SKM-1 treated with dmso at 0.1 percent for 144 hours (cell line): ENCODE measurements at regions not wholly inside any gene's neighbourhood (a gene's known extent, or its start where the extent isn't known, plus 50 kb on each side); places are given as distances from the start of the nearest gene placed in this dataset.
A peak's percentile ranks its signal among the peaks of the same experiment; 100 is the strongest.
"Not testable (repeated sequence)": the region's sequence is repeated elsewhere in the genome, so short reads cannot be mapped to it uniquely, and the experiment has no call there.

ENCODE experiments used
- DNase-seq: peaks from one replicate; lab custom pipeline; 2025; ENCODE audit not compliant: unreplicated experiment; lab: John Stamatoyannopoulos, UW

DNA sequence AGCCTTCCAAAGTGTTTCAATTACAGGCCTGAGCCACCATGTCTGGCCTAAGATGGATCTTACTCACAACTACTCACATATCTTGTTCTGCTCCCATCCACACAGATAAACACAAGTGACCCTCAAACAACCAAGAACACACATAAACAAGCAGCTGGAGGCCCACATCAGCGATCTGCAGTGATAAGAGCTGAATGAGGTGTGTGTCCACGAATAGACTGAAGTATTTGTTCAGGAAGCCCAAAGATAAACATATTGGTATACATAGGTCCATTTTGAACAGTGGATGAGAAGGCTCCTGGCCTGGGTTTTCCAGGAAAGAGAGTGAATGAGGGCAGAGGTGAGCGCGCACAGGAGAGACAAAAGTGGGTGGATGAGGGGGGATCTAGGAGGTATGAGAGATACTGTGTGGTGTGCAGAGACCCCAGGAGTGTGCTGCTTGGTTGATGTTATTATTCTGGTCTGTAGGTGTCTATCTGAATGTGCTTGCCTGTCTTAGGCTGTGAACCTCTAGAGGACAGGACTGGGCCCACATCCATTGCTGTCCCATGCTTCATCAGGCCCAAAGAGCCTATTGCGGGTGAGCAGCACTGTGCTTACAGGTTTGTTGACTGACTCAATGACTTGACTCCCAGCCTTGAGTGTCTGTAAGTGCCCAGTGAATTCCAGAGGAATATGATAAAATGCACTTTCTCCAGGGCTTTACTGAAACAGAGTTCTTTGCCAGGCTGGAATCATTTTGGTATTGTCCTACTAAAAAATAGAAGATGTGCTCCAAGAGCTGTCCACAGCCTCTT, 79.9 kb upstream of the ATP1A1 start:
- no peak for DNase-seq

GRCh38 chr1:116297495-116298212, 75.4 kb upstream of the ATP1A1 start:
- DNase-seq, result no peak

- DNase-seq, result not testable (repeated sequence)
Observed at GRCh38 chr1:116298213-116298579, 74.8 kb upstream of the ATP1A1 start.

DNA sequence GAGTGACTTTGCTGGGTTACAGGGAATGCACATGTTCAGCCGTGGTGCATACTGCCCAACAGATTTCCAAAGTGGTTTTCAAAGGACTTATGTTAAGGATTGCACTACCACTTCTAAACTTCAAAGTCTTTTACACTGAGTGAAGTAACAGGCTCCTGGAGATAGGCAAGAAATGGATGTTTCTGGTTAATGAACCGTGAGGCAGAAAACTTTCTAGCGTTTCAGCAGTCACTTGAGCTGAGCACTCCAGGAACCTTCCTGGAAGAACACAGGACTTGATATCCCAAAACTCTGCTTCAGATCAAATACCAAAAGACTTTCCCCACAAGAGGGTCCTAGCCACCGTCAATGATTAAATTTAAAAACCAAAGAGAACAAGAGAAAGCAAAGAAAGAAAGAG, 74.3 kb upstream of the ATP1A1 start:
- no peak for DNase-seq

- DNase-seq, result no peak
Observed at GRCh38 chr1:116299248-116299647, 73.8 kb upstream of the ATP1A1 start.

GRCh38 chr1:116302281-116302680, 70.8 kb upstream of the ATP1A1 start:
- no peak for DNase-seq

DNA sequence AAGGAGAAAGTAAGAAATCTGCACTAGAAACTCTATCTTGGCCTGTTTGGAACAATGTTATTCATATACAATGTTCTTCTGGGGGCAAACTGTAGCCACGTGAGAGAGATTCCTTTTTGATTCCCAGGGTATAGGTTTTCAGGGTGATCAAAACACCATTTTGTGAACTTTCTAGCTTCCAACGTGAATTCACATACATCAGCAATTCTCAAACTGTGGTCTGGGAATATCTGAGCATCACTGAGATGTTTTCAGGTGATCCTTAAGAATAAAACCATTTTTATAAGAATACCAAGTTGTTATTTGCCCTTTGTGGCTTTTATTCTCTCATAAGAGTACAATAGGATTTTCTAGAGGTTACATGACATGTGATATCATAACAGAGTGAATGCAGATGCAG, 66.9 kb upstream of the ATP1A1 start:
- DNase-seq, result no peak

DNA sequence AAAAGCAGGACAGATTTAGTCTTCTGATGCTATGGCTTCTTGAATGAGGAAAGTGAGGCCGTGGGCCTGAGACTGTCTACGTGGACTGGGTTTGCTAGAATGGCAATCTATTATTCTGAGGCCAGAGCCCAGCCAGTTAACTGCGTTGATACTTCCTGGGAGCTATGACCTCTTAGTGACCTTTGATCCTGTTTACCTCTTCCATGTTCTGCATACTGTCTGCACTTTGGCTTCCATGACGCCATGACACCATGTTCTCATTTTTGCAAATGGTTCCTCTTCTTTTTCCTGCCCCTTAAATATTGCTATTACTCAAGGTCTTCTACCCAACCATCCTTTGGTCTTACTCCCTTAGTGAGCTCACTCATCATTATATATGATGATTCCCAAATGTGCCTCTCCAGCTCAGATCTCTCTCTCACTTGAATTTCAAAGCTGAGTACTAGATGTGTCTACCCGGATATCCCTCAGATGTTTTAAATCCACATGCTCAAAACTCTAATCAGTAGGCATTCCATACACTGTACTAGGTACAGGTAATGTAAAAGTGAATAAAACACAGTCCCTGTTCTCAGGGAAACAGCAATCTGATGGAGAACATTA, 66.1 kb upstream of the ATP1A1 start:
- no peak for DNase-seq

GRCh38 chr1:116308276-116308675, 64.8 kb upstream of the ATP1A1 start:
- peak; percentile 9 for DNase-seq

DNA sequence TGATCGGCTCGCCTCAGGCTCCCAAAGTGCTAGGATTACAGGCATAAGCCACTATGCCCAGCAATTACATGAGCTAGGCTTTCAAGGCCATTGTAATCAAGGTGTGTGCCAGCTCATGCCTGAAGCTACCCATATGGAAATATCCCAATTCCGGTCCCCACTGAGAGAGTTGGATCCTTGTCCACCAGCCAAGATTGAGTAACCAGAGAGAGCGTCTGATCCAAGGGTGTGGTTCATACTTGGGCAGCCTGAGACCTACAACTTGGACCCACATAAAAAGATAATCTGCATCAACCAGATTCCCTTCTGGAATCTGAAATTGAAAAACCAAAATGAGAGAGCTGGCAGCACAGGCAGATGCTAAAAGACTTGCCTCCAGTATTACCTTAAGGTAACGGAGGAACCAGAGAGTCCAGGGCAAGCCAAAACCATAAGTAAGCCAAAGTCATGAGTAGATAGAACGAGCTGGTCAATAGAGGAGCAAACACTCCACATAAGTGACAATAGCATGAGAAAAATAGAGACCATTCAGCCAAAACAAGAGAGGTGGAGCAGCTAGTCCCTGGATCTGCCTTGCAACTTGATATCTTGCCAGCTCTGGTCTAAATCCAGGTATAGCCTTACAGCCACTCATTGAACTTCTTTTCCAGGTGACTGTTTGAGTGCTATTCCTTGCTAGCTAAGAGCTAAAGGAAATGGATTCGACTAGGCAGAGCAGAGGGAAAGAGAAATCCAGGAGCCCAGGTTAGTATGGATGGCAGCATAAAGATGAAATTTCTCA, 63.8 kb upstream of the ATP1A1 start:
- no peak for DNase-seq

- DNase-seq, result no peak
Observed at GRCh38 chr1:116310180-116310579, 62.9 kb upstream of the ATP1A1 start.

DNA sequence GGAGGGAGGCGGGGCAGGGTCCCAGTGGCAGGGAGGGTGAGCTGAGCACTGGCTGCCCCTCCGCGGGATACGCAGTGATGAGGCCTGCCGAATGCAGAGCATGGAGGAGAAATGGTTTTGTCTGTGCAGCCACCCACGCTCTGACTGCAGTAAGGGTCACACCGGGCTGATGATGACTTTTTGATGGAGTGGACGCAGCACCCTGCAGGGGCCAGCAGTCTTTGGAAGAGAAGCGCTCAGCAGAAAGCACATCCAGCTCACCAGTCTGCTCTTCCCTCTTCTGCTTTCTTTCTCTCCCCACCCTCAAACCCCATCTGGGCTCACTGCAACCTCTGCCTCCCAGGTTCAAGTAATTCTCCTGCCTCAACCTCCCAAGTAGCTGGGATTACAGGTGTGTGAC, 61.9 kb upstream of the ATP1A1 start:
- DNase-seq, result no peak

DNA sequence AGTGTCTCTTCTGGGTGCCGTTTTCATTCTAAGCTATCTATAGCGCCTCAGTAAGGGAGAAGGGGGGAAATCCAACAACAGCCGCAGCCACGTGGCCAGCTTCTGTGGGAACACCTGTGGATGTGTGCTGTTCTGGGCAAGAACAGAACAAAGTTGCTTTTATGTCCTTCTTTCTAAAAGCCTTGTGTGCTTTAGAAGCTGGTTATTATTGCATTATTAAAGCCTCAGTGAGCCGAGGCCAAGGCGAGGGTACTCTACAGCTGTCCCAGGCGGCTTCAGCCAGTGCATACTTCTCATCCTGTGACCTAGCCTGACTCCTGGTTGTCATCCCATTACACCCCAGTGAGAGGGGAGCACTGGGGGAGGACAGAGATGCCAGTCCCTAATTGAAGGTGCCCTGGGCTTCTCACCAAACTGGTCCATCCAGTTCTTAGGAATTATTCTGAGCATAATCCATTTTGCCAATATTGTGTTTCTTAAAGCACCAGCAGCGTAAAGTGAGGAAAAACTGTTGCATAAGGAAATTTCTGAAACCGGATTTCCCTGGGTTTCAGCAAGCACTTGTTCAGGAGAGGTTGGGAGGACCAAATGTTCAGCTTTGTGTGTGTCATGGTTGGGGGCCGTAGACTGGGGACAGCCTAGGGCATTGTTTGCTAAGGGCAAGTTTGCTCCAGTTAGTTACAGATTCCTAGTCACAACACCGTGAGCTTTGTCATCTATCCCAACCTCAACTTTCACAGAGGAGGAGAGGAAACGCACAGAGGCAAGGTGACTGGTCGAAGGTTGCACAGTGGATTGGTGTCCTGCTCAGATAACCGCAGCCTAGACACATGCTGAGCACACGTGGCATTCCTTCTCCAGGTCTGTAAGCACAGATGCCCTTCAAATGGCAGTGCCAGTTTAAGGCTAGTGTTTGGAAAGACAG, 61.0 kb upstream of the ATP1A1 start:
- DNase-seq, result no peak

DNA sequence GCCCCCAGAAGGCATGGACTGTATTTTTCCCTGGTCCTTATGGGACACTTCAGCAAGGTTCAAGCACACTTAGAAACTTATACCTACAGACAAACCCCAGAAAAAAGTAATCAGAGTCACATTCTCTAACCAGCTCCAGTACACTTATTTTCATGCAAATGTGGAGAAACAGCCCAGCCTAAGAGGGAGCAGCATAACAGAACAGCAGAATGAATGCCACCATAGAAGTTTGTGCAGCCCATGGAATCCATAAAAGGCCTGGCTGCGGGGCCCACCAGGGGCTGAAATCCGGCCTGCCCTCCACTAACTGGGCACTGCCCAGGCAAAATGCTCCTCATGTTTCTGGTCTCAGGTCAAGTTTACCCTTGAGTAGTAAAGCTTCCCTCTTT, 60.4 kb upstream of the ATP1A1 start:
- DNase-seq, result no peak

DNA sequence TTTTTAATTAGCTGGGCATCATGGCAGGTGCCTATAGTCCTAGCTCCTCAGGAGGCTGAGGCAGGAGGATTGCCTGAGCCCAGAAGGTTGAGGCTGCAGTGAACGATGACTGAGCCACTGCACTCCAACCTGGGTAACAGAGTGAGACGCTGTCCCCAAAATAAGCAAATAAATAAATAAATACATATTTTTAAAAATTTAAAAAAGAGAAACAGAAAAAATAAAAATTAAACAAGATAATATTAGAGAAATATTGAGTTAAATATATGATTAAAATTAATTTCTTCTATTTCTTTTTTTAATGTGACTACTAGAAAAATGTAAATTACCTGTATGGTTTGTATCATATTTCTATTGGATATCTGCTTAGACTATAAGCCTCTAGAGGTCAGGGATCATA, 59.3 kb upstream of the ATP1A1 start:
- no peak for DNase-seq

- no peak for DNase-seq
Observed at GRCh38 chr1:116314305-116314919, 58.6 kb upstream of the ATP1A1 start.

DNA sequence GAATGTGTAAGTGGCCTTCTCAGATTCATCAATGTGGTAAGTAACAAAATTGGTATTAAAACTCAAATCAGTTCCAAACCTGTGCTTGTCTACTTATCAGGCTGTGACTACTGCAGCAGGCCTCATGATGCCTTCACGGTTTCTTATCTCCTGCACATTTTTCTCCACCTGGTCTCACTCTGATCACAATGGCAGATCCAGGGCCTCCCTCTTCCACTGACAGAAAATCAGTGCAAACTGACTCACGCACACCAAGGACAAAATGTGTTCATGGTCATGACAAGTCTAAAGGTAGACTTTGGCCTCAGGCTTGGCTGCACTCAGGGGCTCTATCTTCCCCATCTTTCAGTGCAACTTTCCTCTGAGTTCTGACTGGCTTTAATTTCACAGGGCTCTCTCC, 56.7 kb upstream of the ATP1A1 start:
- no peak for DNase-seq

- no peak for DNase-seq
Observed at GRCh38 chr1:116318897-116319296, 54.1 kb upstream of the ATP1A1 start.

DNA sequence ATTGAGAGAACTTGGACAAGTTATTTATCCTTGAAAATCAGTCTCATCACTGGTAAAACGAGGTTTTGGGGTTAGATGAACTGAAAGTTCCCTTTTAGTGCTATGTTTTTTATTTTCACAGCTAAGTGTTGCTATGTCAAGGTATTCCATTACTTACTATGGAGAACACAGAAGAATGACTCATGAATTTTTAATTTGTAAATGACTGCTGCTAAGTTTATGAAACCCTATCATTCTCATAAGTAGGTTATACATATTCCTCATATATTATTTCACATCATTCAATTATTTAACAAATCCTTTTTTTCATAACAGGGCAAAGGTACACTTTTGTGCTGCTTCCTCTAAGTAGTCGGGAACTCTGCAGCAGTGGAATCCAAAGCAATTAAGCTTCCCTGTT, 52.2 kb upstream of the ATP1A1 start:
- DNase-seq, result no peak

- no peak for DNase-seq
Observed at GRCh38 chr1:116321766-116322175, 51.3 kb upstream of the ATP1A1 start.
